GM21619 (cell line): ENCODE measurements at regions not wholly inside any gene's neighbourhood (a gene's known extent, or its start where the extent isn't known, plus 50 kb on each side); places are given as distances from the start of the nearest gene placed in this dataset.

Experiments used
- ATAC-seq: cut with Tn5 transposase; IDR thresholded peaks from one replicate; pipeline ENCODE4 v1.9.1; 2021; ENCODE audit not compliant: unreplicated experiment

DNA sequence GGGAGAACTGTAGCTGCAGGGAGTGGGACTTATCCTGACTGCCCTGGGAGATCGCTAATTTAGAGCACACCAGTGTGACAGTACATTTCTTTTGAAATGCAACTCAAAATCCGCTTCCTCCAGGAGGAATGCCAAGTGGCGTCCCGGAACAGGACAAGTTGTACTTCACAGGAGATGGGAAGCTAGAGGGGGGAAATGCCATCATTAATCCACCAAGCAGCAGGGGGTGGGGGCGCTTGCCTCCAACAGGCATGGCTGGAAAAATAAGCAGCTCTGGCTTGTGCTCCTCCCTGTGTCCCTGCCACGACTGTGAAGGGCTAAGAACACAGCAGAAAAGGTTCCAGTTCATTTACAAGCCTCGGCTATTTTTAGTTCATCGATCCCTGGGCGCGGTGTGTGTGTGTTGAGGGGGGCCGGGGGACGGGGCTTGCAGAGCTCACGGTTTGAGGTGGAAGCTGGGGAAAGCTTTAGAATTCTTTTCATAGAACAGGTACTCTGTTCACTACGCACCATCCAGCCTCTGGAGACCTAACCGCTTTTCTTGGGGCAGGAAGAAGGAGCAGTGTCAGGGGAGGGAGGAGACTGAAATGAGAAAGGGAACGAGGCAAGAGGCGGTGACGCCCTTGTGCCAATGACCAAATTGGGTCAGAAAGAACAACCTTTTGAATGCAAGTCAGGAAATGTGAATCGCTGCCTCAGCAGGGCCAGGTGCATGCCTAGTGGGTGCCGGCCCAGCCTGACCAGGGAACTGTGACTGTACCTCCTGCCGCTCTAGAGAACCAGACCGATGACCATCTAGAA lies 51.8 kb upstream of the DGKG start:
- ATAC-seq: peak; percentile 59

DNA sequence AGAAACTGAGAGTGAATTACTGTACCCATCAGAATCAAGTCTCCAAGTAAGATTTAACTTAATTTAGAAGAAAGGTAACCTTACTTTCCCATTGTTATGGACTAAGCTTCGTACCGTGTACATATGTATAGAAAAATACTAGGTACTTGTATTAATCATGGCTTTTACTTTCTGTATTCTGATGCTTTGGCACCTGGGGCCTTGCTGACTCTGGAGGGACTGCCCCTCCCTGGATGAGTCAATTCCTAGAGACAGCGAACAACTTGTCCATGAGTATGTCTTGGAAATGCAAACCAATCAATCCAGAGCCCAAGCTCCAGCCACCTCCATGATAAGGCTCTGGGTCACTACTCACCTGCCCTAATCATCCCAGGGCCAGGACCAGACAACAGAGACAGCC lies 50.0 kb upstream of the DGKG start:
- peak; percentile 59 for ATAC-seq
